Epithelial cell of esophagus (primary cell): ENCODE measurements at regions not wholly inside any gene's neighbourhood (a gene's known extent, or its start where the extent isn't known, plus 50 kb on each side); places are given as distances from the start of the nearest gene placed in this dataset.

Experiments used
- DNase-seq: peaks from one replicate; pipeline ENCODE4 v3.0.0; 2010; ENCODE audit warnings: low read depth
- H3K4me3 ChIP-seq: 2 replicates; pipeline ENCODE4 v1.5.1; 2011; ENCODE audit warnings: mild to moderate bottlenecking, low read length, control low read depth
- CTCF ChIP-seq: IDR thresholded peaks from 2 replicates; pipeline ENCODE4 v1.5.1; 2011; ENCODE audit warnings: low read depth, mild to moderate bottlenecking, low read length, control low read depth, inconsistent platforms; ENCODE audit not compliant: insufficient read depth; ENCODE audit errors: missing control alignments

- TF ChIP-seq CTCF = no peak
- DNase-seq = no peak
- no peak overlapping the region for H3K4me3 ChIP-seq
Measured at GRCh38 chr5:117947121-117947520, 1041.2 kb downstream of the DTWD2 start.

GRCh38 chr5:117945258-117945657, 1043.1 kb downstream of the DTWD2 start:
- TF ChIP-seq CTCF = no peak
- no peak overlapping the region for H3K4me3 ChIP-seq
- DNase-seq = no peak

GRCh38 chr5:117943541-117943940, 1044.8 kb downstream of the DTWD2 start:
- TF ChIP-seq CTCF = no peak
- no peak overlapping the region for H3K4me3 ChIP-seq
- DNase-seq = no peak

- no peak for TF ChIP-seq CTCF
- DNase-seq = no peak
- H3K4me3 ChIP-seq = no peak overlapping the region
Measured at GRCh38 chr5:117942861-117943519, 1045.4 kb downstream of the DTWD2 start.

- no peak for DNase-seq
- TF ChIP-seq CTCF = no peak
- no peak overlapping the region for H3K4me3 ChIP-seq
Measured at GRCh38 chr5:117893211-117893610, 1095.1 kb downstream of the DTWD2 start.

- DNase-seq = no peak
- no peak overlapping the region for H3K4me3 ChIP-seq
- no peak for TF ChIP-seq CTCF
Measured at GRCh38 chr5:117892360-117892759, 1096.0 kb downstream of the DTWD2 start.

- DNase-seq = no peak
- H3K4me3 ChIP-seq = no peak overlapping the region
- TF ChIP-seq CTCF = no peak
Measured at GRCh38 chr5:117889596-117889995, 1098.8 kb downstream of the DTWD2 start.
